ENCODE measurements at regions not wholly inside any gene's neighbourhood (a gene's known extent, or its start where the extent isn't known, plus 50 kb on each side); places are given as distances from the start of the nearest gene placed in this dataset.

DNA sequence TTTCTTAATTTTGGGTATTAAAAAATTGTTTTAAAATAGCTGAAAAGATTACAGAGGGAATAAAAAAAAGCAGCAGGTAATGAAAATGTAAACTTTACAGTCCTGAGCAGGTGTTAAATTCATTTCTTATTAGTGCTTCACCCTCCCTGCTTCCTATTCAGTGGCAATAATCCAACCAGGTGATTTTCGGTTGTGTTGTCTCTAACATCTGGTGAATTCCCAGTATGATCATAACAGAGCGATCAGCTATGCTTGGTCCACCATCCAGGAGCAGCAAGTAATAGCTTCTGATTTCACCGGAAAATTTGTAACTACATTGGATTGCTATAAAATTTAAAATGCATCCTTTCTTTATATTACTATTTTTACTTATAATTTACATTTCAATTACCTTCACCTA, 673.1 kb downstream of the SOCS6 start:
- no peak overlapping the region for H3K4me2 ChIP-seq (ENCODE audit: low read length)
- H3K36me3 ChIP-seq (ENCODE audit: control insufficient read depth in 1 of 2, insufficient read depth in 2 of 2, low read length in 2 of 2) = no peaks in the 10 kb centered on the region
- no peak overlapping the region for H3K4me3 ChIP-seq (replicated peaks in 1 of 2; ENCODE audit: low read depth in 1 of 2, low read length in 2 of 2)
- TF ChIP-seq EZH2phosphoT487 (IDR thresholded peaks at IDR 0.05; ENCODE audit: borderline replicate concordance) (no peak), CEBPB (IDR thresholded peaks at IDR 0.05; ENCODE audit: low read depth) (no peak), ZNF274 (IDR thresholded peaks at IDR 0.05; ENCODE audit: low read depth, low read length) (no peak), EGR1 (IDR thresholded peaks at IDR 0.05; ENCODE audit: low read depth) (no peak), POLR2AphosphoS5 (IDR thresholded peaks at IDR 0.05; ENCODE audit: low read depth, low read length) (no peak), SIN3A (IDR thresholded peaks at IDR 0.05; ENCODE audit: low read depth) (no peak), RAD21 (IDR thresholded peaks at IDR 0.05; ENCODE audit: low read depth) (no peak), EZH2 (IDR thresholded peaks at IDR 0.05) (no peak), ELF1 (IDR thresholded peaks at IDR 0.05; ENCODE audit: borderline replicate concordance, low read depth) (no peak), ZFX (IDR thresholded peaks at IDR 0.05) (no peak), YY1 (IDR thresholded peaks at IDR 0.05; ENCODE audit: extremely low read depth, insufficient replicate concordance, low read depth, low read length) (no peak), TCF7L2 (IDR thresholded peaks at IDR 0.05; ENCODE audit: borderline replicate concordance, extremely low read depth, insufficient read depth, insufficient read length) (no peak), FOSL1 (IDR thresholded peaks at IDR 0.05; ENCODE audit: low read depth) (no peak), CBX3 (IDR thresholded peaks at IDR 0.05; ENCODE audit: low read depth) (no peak), SP1 (IDR thresholded peaks at IDR 0.05; ENCODE audit: low read depth) (no peak), SRF (IDR thresholded peaks at IDR 0.05; ENCODE audit: low read depth) (no peak)
- TF ChIP-seq, protein P1, sequence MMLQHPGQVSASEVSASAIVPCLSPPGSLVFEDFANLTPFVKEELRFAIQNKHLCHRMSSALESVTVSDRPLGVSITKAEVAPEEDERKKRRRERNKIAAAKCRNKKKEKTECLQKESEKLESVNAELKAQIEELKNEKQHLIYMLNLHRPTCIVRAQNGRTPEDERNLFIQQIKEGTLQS (IDR thresholded peaks at IDR 0.05) = no peak
- ChIA-PET POLR2A (no interaction called here), CTCF (no interaction called here), RAD21 (ENCODE audit: low non-redundant PET in 1 of 2, low total read pairs in 2 of 2, uncharacterized antibody in 2 of 2, unreplicated experiment in 2 of 2) (no interaction called here)
- no peak overlapping the region for H2AFZ ChIP-seq (ENCODE audit: low read depth, low read length, poor library complexity, severe bottlenecking)
- H4K20me1 ChIP-seq (ENCODE audit: insufficient read depth) = no peaks in the 10 kb centered on the region
- ATAC-seq = no peak
- no peak for DNase-seq (ENCODE audit: low read depth, low spot score)
- no peaks in the 10 kb centered on the region for H3K9me2 ChIP-seq (ENCODE audit: insufficient read depth)
- peaks cover 5 to 11% of the 10 kb centered on the region in 2 experiments; a peak in 2 of 4 replicates for H3K9me3 ChIP-seq (ENCODE audit: control insufficient read depth in 1 of 2, insufficient read depth in 1 of 2, low read depth in 1 of 2, low read length in 2 of 2)
- H3K79me2 ChIP-seq (ENCODE audit: insufficient read depth, low read length) = no peaks in the 10 kb centered on the region
- intact Hi-C loops (cut with micrococcal nuclease) = no loop called here
- no peaks in the 10 kb centered on the region for H3K27me3 ChIP-seq (ENCODE audit: insufficient read depth, low read length)
- no TSS peak for BruUV-seq (replicated peaks)
- H3K9ac ChIP-seq (ENCODE audit: low read length) = no peak overlapping the region
- H3K4me1 ChIP-seq (ENCODE audit: control insufficient read depth in 1 of 2, insufficient read depth in 2 of 2, low read length in 2 of 2) = no peaks in the 10 kb centered on the region
- H3K27ac ChIP-seq (ENCODE audit: low read depth, low read length) = no peak overlapping the region

Measured in HCT116 (cell line).